ENCODE measurements at regions not wholly inside any gene's neighbourhood (a gene's known extent, or its start where the extent isn't known, plus 50 kb on each side); places are given as distances from the start of the nearest gene placed in this dataset.

DNA sequence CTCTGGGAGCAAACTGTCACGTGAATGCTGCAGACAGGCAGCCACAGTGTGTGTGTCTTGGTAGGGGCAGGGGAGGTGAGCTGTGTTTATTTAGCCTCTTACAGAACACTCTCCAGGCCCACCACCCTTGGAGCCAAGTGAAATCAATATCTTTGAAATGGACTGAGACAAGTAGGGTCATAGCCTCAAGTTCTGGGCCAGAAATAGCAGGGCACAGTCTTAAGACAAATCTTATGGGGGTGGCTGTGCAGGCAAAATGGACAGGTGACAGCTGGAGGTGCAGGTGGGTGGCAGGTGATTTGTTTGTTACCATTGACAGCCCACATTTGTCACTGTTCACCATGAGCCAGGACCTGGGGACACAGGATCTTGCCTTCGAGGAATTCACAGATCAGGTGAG lies 93.6 kb upstream of the NMNAT3 start:
- TF ChIP-seq, protein P1, sequence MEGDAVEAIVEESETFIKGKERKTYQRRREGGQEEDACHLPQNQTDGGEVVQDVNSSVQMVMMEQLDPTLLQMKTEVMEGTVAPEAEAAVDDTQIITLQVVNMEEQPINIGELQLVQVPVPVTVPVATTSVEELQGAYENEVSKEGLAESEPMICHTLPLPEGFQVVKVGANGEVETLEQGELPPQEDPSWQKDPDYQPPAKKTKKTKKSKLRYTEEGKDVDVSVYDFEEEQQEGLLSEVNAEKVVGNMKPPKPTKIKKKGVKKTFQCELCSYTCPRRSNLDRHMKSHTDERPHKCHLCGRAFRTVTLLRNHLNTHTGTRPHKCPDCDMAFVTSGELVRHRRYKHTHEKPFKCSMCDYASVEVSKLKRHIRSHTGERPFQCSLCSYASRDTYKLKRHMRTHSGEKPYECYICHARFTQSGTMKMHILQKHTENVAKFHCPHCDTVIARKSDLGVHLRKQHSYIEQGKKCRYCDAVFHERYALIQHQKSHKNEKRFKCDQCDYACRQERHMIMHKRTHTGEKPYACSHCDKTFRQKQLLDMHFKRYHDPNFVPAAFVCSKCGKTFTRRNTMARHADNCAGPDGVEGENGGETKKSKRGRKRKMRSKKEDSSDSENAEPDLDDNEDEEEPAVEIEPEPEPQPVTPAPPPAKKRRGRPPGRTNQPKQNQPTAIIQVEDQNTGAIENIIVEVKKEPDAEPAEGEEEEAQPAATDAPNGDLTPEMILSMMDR (tag by site-specific recombination; IDR thresholded peaks at IDR 0.05): no peak
- TF ChIP-seq ZNF660 (tag by site-specific recombination; IDR thresholded peaks at IDR 0.05): no peak
- TF ChIP-seq ZNF2 (tag by site-specific recombination; IDR thresholded peaks at IDR 0.05): no peak
- no peak for TF ChIP-seq ZNF155 (tag by site-specific recombination; IDR thresholded peaks at IDR 0.05)
- TF ChIP-seq ZNF629 (tag by site-specific recombination; IDR thresholded peaks at IDR 0.05): no peak
- no peak for TF ChIP-seq ZNF433 (tag by site-specific recombination; IDR thresholded peaks at IDR 0.05; ENCODE audit: low read depth)
- no peak for TF ChIP-seq GLIS2 (tag by site-specific recombination; IDR thresholded peaks at IDR 0.05)
- no peak for TF ChIP-seq KLF10 (tag by site-specific recombination; IDR thresholded peaks at IDR 0.05)
- no peak for TF ChIP-seq ZNF514 (tag by site-specific recombination; IDR thresholded peaks at IDR 0.05)
- TF ChIP-seq, protein P2, sequence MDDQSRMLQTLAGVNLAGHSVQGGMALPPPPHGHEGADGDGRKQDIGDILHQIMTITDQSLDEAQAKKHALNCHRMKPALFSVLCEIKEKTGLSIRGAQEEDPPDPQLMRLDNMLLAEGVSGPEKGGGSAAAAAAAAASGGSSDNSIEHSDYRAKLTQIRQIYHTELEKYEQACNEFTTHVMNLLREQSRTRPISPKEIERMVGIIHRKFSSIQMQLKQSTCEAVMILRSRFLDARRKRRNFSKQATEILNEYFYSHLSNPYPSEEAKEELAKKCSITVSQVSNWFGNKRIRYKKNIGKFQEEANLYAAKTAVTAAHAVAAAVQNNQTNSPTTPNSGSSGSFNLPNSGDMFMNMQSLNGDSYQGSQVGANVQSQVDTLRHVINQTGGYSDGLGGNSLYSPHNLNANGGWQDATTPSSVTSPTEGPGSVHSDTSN (CRISPR knock-in tag; IDR thresholded peaks at IDR 0.05): no peak
- no peak for TF ChIP-seq ZNF580 (tag by site-specific recombination; IDR thresholded peaks at IDR 0.05)

Data from HEK293 (cell line).